Suprapubic skin (tissue), 3 donors: ENCODE measurements at regions not wholly inside any gene's neighbourhood (a gene's known extent, or its start where the extent isn't known, plus 50 kb on each side); places are given as distances from the start of the nearest gene placed in this dataset.
"Not testable (repeated sequence)": the region's sequence is repeated elsewhere in the genome, so short reads cannot be mapped to it uniquely, and the experiment has no call there.

Experiments used
- POLR2A ChIP-seq, 2 donors: fragments of 450-650 bp; IDR thresholded peaks; one replicate each; pipeline ENCODE4 v1.6.1; 2017; ENCODE audit warnings: antibody characterized with exemption in 2 of 2, mild to moderate bottlenecking in 2 of 2, moderate library complexity in 2 of 2
- TF ChIP-seq, protein P1 (sequence below), 2 donors: fragments of 200-600 bp in 1 of 2; fragments of 450-650 bp in 1 of 2; sonication (generic) in 1 of 2; IDR thresholded peaks; one replicate each; pipeline ENCODE4 v1.5.1; 2016 to 2019; ENCODE audit warnings: antibody characterized with exemption in 2 of 2, mild to moderate bottlenecking in 1 of 2, moderate library complexity in 1 of 2

DNA sequence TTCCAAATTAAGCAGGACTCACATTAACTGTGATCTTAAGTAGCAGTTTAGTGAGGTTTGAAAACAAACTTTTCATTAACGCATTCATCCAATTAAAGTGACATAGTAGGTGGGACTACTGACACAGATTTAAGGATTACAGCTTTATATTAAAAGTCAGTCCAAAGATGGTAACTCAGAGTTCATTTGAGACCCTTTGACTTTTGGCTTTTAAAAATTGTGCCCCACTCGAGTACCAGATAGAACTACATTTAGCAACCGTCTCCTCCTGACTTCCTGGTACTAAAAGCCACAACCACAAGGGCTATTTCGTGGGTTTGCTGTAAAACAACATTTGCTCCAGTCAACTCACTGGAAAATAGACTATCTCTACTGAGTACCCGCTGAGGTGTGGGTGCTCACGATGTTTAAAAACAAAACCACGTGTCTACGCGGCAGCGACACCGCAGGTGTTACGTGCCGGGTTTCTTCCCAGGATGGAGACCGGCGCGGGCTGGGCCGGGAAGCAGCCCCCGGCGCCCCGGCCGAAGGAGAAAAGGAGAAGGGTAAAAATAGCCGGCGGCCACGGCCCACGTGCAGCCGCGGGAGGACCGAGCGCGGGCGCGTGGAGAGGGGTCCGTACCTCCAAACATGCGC, 120.6 kb downstream of the PRR15 start:
- TF ChIP-seq, protein P1, sequence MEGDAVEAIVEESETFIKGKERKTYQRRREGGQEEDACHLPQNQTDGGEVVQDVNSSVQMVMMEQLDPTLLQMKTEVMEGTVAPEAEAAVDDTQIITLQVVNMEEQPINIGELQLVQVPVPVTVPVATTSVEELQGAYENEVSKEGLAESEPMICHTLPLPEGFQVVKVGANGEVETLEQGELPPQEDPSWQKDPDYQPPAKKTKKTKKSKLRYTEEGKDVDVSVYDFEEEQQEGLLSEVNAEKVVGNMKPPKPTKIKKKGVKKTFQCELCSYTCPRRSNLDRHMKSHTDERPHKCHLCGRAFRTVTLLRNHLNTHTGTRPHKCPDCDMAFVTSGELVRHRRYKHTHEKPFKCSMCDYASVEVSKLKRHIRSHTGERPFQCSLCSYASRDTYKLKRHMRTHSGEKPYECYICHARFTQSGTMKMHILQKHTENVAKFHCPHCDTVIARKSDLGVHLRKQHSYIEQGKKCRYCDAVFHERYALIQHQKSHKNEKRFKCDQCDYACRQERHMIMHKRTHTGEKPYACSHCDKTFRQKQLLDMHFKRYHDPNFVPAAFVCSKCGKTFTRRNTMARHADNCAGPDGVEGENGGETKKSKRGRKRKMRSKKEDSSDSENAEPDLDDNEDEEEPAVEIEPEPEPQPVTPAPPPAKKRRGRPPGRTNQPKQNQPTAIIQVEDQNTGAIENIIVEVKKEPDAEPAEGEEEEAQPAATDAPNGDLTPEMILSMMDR (IDR thresholded peaks at IDR 0.05): not testable (repeated sequence)
- not testable (repeated sequence) for TF ChIP-seq POLR2A (IDR thresholded peaks at IDR 0.05)
